Psoas muscle (tissue), 7 donors: ENCODE measurements at regions not wholly inside any gene's neighbourhood (a gene's known extent, or its start where the extent isn't known, plus 50 kb on each side); places are given as distances from the start of the nearest gene placed in this dataset.
A peak's percentile ranks its signal among the peaks of the same experiment; 100 is the strongest.

ENCODE experiments used
- ATAC-seq, 4 donors: fragments of 200-7000 bp; cut with Tn5 transposase; one replicate each; pipeline ENCODE4 v1.9.1; 2020; ENCODE audit warnings: moderate library complexity in 3 of 4, mild to moderate bottlenecking in 2 of 4
- DNase-seq, 2 donors: peaks; one replicate each; pipeline ENCODE4 v3.0.0-alpha.2; 2020
- H3K27ac ChIP-seq: fragments of 200-600 bp; one replicate; pipeline ENCODE4 v1.8.0; 2022
- H3K27me3 ChIP-seq, 3 donors: fragments of 200-600 bp in 1 of 3; one replicate each; pipeline versions ENCODE4 v1.6.1 to v1.8.0; 2013 to 2022; ENCODE audit warnings: low read length in 2 of 3, mild to moderate bottlenecking in 2 of 3, moderate library complexity in 1 of 3; ENCODE audit not compliant: insufficient read depth in 3 of 3
- H3K36me3 ChIP-seq, 2 donors: fragments of 200-600 bp in 1 of 2; one replicate each; pipeline versions ENCODE4 v1.6.1 to v1.8.0; 2013 to 2022; ENCODE audit warnings: low read depth in 1 of 2, mild to moderate bottlenecking in 1 of 2, moderate library complexity in 1 of 2; ENCODE audit not compliant: insufficient read depth in 1 of 2
- H3K4me1 ChIP-seq: fragments of 200-600 bp; one replicate; pipeline ENCODE4 v1.8.0; 2022
- H3K4me3 ChIP-seq: fragments of 200-600 bp; one replicate; pipeline ENCODE4 v1.8.0; 2022; ENCODE audit warnings: mild to moderate bottlenecking
- H3K9me3 ChIP-seq: fragments of 200-600 bp; one replicate; pipeline ENCODE4 v1.8.0; 2022
- WGBS, 3 donors: extraction: QIAGEN DNeasy Blood & Tissue Kit; methylation state at CpG; one replicate each; pipeline versions ENCODE4 v1.1.6 to v1.1.7; 2013; 5-methylcytosine and 5-hydroxymethylcytosine counted together
- intact Hi-C, 2 donors: fragments of 100-400 bp; cut with DNase I; formaldehyde crosslinking; loops; one replicate each; pipeline versions ENCODE4 v1.11.0 to v1.14.2; 2022
- TF ChIP-seq, protein P1 (sequence below): fragments of 200-600 bp; IDR thresholded peaks from one replicate; pipeline ENCODE4 v1.8.0; 2022; ENCODE audit warnings: antibody characterized with exemption
- donor health status: healthy with polysubstance abuse.
- donor health status: DM: no; HTN: no; CAD: no; lungs with moderate emphysema.
- donor health status: Bipolar disorder and iron deficiency.
- donor health status: healthy.
- donor health status: DM: yes; HTN: yes; CAD: no.
- donor health status: DM: no; HTN: no; CAD: no.
- donor health status: DM: yes; HTN: yes; CAD: no.

- peaks cover 0 to 1% (median 0%) of the 10 kb centered on the region in 3 donors for H3K27me3 ChIP-seq
- intact Hi-C loops, result no loop called here
- no peaks in the 10 kb centered on the region for H3K36me3 ChIP-seq
- TF ChIP-seq, protein P1, sequence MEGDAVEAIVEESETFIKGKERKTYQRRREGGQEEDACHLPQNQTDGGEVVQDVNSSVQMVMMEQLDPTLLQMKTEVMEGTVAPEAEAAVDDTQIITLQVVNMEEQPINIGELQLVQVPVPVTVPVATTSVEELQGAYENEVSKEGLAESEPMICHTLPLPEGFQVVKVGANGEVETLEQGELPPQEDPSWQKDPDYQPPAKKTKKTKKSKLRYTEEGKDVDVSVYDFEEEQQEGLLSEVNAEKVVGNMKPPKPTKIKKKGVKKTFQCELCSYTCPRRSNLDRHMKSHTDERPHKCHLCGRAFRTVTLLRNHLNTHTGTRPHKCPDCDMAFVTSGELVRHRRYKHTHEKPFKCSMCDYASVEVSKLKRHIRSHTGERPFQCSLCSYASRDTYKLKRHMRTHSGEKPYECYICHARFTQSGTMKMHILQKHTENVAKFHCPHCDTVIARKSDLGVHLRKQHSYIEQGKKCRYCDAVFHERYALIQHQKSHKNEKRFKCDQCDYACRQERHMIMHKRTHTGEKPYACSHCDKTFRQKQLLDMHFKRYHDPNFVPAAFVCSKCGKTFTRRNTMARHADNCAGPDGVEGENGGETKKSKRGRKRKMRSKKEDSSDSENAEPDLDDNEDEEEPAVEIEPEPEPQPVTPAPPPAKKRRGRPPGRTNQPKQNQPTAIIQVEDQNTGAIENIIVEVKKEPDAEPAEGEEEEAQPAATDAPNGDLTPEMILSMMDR, result no peak
- 79 to 86% (median 80%) methylated on average over 8 of the region's 8 CpGs for WGBS, 3 donors
- no peaks in the 10 kb centered on the region for H3K9me3 ChIP-seq
- H3K4me3 ChIP-seq, result no peak overlapping the region
- no peak overlapping the region for H3K27ac ChIP-seq
- no peak for ATAC-seq
- DNase-seq, result no peak
- H3K4me1 ChIP-seq, result no peaks in the 10 kb centered on the region
Measured at GRCh38 chr14:34368115-34368970, 93.7 kb downstream of the SPTSSA start.

DNA sequence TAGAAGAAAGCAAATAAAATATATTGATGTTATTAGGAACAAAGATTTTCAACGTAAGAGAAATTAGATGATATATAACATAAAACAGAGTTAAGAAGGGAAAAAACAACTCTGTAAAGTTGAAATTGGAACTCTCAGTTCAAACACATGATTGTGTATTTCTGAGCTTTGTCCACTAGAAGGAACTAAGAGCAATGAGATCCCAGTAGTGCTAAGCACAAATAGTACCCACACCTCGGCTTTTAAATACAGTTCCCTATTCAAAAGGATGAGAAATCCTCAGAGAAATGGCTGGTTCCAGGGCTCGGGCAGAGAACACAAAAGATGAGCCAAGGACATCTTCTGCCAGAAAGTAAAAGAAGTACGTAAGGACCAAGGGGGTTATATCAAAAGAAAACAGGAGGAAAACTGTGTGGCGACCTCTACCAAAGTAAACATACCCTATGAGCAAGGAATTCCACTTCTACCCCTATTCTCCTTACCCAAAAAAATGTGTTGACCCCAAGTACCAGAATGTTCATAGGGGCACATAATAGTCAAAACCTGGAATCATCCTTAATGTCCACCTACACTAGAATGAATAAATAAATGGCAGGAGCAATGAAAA is 96.6 kb downstream of the SPTSSA start:
- no peaks in the 10 kb centered on the region for H3K9me3 ChIP-seq
- intact Hi-C loops, result no loop called here
- H3K27me3 ChIP-seq, result no peaks in the 10 kb centered on the region
- H3K4me1 ChIP-seq, result no peaks in the 10 kb centered on the region
- no peaks in the 10 kb centered on the region for H3K36me3 ChIP-seq
- WGBS, 3 donors, result 47 to 51% (median 48%) methylated on average over 5 of the region's 5 CpGs
- ATAC-seq (peak in 1 of 4 donors; percentile 59), DNase-seq (no peak)
- TF ChIP-seq, protein P1, result no peak
- no peak overlapping the region for H3K27ac ChIP-seq
- H3K4me3 ChIP-seq, result no peak overlapping the region

DNA sequence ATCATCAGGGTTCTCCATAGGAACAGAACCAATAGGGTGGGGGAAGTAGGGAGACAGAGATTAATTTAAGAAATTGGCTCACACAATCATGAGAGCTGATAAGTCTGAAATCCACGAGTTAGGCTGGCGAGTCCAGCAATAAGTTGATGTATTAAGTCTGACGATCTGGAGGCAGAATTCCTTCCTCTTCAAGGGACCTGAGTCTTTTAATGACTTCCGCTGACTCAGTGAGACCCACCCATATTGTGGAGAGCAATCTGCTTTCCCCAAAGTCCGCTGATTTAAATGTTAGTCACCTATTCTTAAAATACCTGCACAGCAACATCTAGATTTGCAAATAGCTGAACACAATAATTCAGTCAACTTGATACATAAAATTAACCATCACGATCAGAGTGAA is 97.8 kb downstream of the SPTSSA start:
- WGBS, 3 donors, result 84 to 88% (median 86%) methylated on average over 6 of the region's 6 CpGs
- intact Hi-C loops, result no loop called here
- Histone ChIP-seq H3K4me1 (no peaks in the 10 kb centered on the region), H3K27me3 (no peaks in the 10 kb centered on the region), H3K27ac (no peak overlapping the region), H3K4me3 (no peak overlapping the region), H3K9me3 (no peaks in the 10 kb centered on the region), H3K36me3 (no peaks in the 10 kb centered on the region)
- TF ChIP-seq, protein P1, result no peak
- ATAC-seq, result no peak
- DNase-seq, result no peak

GRCh38 chr14:34363733-34364134 is 98.3 kb downstream of the SPTSSA start:
- H3K4me3 ChIP-seq, result no peak overlapping the region
- ATAC-seq, result no peak
- H3K27ac ChIP-seq, result no peak overlapping the region
- no peak for DNase-seq
- no peaks in the 10 kb centered on the region for H3K27me3 ChIP-seq
- H3K36me3 ChIP-seq, result no peaks in the 10 kb centered on the region
- no peaks in the 10 kb centered on the region for H3K4me1 ChIP-seq
- no peaks in the 10 kb centered on the region for H3K9me3 ChIP-seq
- TF ChIP-seq, protein P1, result no peak
- intact Hi-C loops, result no loop called here
- 60 to 65% (median 65%) methylated on average over 6 of the region's 6 CpGs for WGBS, 3 donors
